HepG2 (cell line): ENCODE measurements at regions not wholly inside any gene's neighbourhood (a gene's known extent, or its start where the extent isn't known, plus 50 kb on each side); places are given as distances from the start of the nearest gene placed in this dataset.

Experiments used
- ATAC-seq: fragments of 200-7000 bp; cut with Tn5 transposase; 3 replicates; pipeline ENCODE4 v1.9.1; 2020; ENCODE audit warnings: mild to moderate bottlenecking, moderate library complexity
- BruUV-seq: library from RNA; stranded (reverse); fragments of 400-500 nt; replicated peaks from 2 replicates; lab custom pipeline; 2021; lab: Mats Ljungman, UMichigan
- CTCF ChIA-PET: fragments of 300-600 bp; formaldehyde crosslinking; extraction: SDS; loops from one replicate; lab custom pipeline; 2021; ENCODE audit warnings: low total read pairs, inconsistent platforms, low intra/inter-chr PET ratio; lab: Yijun Ruan, JAX
- POLR2A ChIA-PET: fragments of 350-600 bp; sonication (Branson Sonifier 250); formaldehyde crosslinking; loops from one replicate; lab custom pipeline; 2020; ENCODE audit warnings: antibody characterized with exemption, inconsistent platforms; lab: Yijun Ruan, JAX
- DNase-seq: peaks from one replicate; pipeline ENCODE4 v3.0.0-alpha.2; 2015; ENCODE audit warnings: low spot score
- FAIRE-seq: peaks from 3 replicates; lab custom pipeline; 2011; peaks lifted over from hg19 to GRCh38; lab: Jason Lieb, UNC
- H2AFZ ChIP-seq: one replicate; pipeline ENCODE4 v1.6.1; 2011; ENCODE audit warnings: low read length, inconsistent platforms
- H3K27ac ChIP-seq: fragments of 300-600 bp; 3 replicates; pipeline ENCODE4 v1.8.0; 2011; ENCODE audit warnings: mixed run types, mild to moderate bottlenecking, mixed read lengths, low read length, inconsistent platforms; ENCODE audit not compliant: insufficient read depth; ENCODE audit errors: extremely low read length
- H3K27me3 ChIP-seq, 2 experiments: fragments of 200-600 bp in 1 of 2; 2 replicates in 1 of 2; 3 replicates in 1 of 2; pipeline versions ENCODE4 v1.6.0 to v1.8.0; 2011; ENCODE audit warnings: low read length in 2 of 2, mild to moderate bottlenecking in 2 of 2, moderate library complexity in 2 of 2, inconsistent platforms in 1 of 2; ENCODE audit not compliant: insufficient read depth in 2 of 2, control insufficient read depth in 1 of 2
- H3K36me3 ChIP-seq, 2 experiments: fragments of 200-600 bp in 1 of 2; replicated peaks in 1 of 2; 2 replicates in 1 of 2; 3 replicates in 1 of 2; pipeline versions ENCODE4 v1.5.1 to v1.8.0; 2011; ENCODE audit warnings: low read length in 2 of 2, inconsistent platforms in 1 of 2; ENCODE audit not compliant: insufficient read depth in 2 of 2, control insufficient read depth in 1 of 2
- H3K4me1 ChIP-seq: 2 replicates; pipeline ENCODE4 v1.5.1; 2012; ENCODE audit warnings: low read length, inconsistent platforms; ENCODE audit not compliant: insufficient read depth
- H3K4me2 ChIP-seq: 2 replicates; pipeline ENCODE4 v1.6.0; 2011; ENCODE audit warnings: low read depth, low read length, inconsistent platforms
- H3K4me3 ChIP-seq, 3 experiments: fragments of 200-600 bp in 1 of 3; sonication (generic), shearing (Covaris generic) in 1 of 3; replicated peaks in 1 of 3; 2 replicates each; pipeline ENCODE4 v1.5.1; 2011 to 2016; ENCODE audit warnings: low read length in 3 of 3, inconsistent platforms in 2 of 3, low read depth in 2 of 3, mild to moderate bottlenecking in 2 of 3, control low read depth in 1 of 3, mixed read lengths in 1 of 3; ENCODE audit not compliant: insufficient read depth in 1 of 3
- H3K79me2 ChIP-seq: one replicate; pipeline ENCODE4 v1.6.1; 2011; ENCODE audit warnings: low read length, inconsistent platforms; ENCODE audit not compliant: insufficient read depth
- H3K9ac ChIP-seq: 2 replicates; pipeline ENCODE4 v1.6.0; 2011; ENCODE audit warnings: mild to moderate bottlenecking, low read depth, low read length, inconsistent platforms; ENCODE audit not compliant: insufficient read depth
- H3K9me3 ChIP-seq: 2 replicates; pipeline ENCODE4 v1.5.1; 2012; ENCODE audit warnings: mild to moderate bottlenecking, low read length
- H4K20me1 ChIP-seq: 2 replicates; pipeline ENCODE4 v1.6.0; 2011; ENCODE audit warnings: inconsistent platforms, mild to moderate bottlenecking, low read length, moderate library complexity; ENCODE audit not compliant: insufficient read depth
- ATF3 ChIP-seq: sonication (generic); formaldehyde crosslinking; IDR thresholded peaks from 2 replicates; pipeline ENCODE4 v1.4.0; 2020; ENCODE audit warnings: missing genetic modification reagents
- CTCF ChIP-seq: sonication (generic); formaldehyde crosslinking; IDR thresholded peaks from 2 replicates; pipeline ENCODE4 v1.5.0; 2020; ENCODE audit warnings: mild to moderate bottlenecking, missing genetic modification reagents, moderate library complexity
- HNRNPLL ChIP-seq: fragments of 200-400 bp; formaldehyde crosslinking; IDR thresholded peaks from 2 replicates; pipeline ENCODE4 v1.6.1; 2017; ENCODE audit warnings: mild to moderate bottlenecking, low read depth, low read length; ENCODE audit not compliant: poor library complexity, severe bottlenecking
- IKZF5 ChIP-seq: IDR thresholded peaks from 2 replicates; pipeline ENCODE4 v1.6.1; 2018; ENCODE audit warnings: missing genetic modification reagents, mild to moderate bottlenecking, missing compliant biosample characterization
- MED1 ChIP-seq: sonication (generic); formaldehyde crosslinking; IDR thresholded peaks from 2 replicates; pipeline ENCODE4 v1.4.0; 2020; ENCODE audit warnings: missing genetic modification reagents
- NFATC3 ChIP-seq: sonication (generic); formaldehyde crosslinking; IDR thresholded peaks from 2 replicates; pipeline ENCODE4 v1.5.1; 2020; ENCODE audit warnings: mild to moderate bottlenecking, missing genetic modification reagents
- TAF15 ChIP-seq: fragments of 200-400 bp; formaldehyde crosslinking; IDR thresholded peaks from one replicate; pipeline ENCODE4 v1.6.1; 2018; ENCODE audit warnings: mild to moderate bottlenecking, low read depth, low read length; ENCODE audit not compliant: poor library complexity, severe bottlenecking
- TFDP1 ChIP-seq: IDR thresholded peaks from 2 replicates; pipeline ENCODE4 v1.6.1; 2016; ENCODE audit warnings: missing compliant biosample characterization, missing genetic modification reagents, borderline replicate concordance
- UBTF ChIP-seq: sonication (generic); formaldehyde crosslinking; IDR thresholded peaks from 2 replicates; pipeline ENCODE4 v1.4.0; 2020; ENCODE audit warnings: mild to moderate bottlenecking, missing genetic modification reagents
- ZBTB34 ChIP-seq: sonication (generic); formaldehyde crosslinking; IDR thresholded peaks from 2 replicates; pipeline ENCODE4 v1.8.0; 2022; ENCODE audit warnings: mild to moderate bottlenecking, missing genetic modification reagents
- ZMYM3 ChIP-seq: sonication (generic); formaldehyde crosslinking; IDR thresholded peaks from 2 replicates; pipeline ENCODE4 v1.5.1; 2020; ENCODE audit warnings: mild to moderate bottlenecking, missing genetic modification reagents
- ZNF510 ChIP-seq: sonication (generic); formaldehyde crosslinking; IDR thresholded peaks from 2 replicates; pipeline ENCODE4 v1.4.0; 2020; ENCODE audit warnings: low read depth, mild to moderate bottlenecking, missing genetic modification reagents
- ZNF569 ChIP-seq: sonication (generic); formaldehyde crosslinking; IDR thresholded peaks from 2 replicates; pipeline ENCODE4 v1.5.0; 2020; ENCODE audit warnings: mild to moderate bottlenecking, missing genetic modification reagents, moderate library complexity, borderline replicate concordance
- ZSCAN12 ChIP-seq: sonication (generic); formaldehyde crosslinking; IDR thresholded peaks from 2 replicates; pipeline ENCODE4 v1.9.0; 2021; ENCODE audit warnings: mild to moderate bottlenecking, missing genetic modification reagents
- WGBS: methylation state at CpG from one replicate; pipeline ENCODE4 v1.1.6; 2017; ENCODE audit warnings: low lambda C conversion rate; 5-methylcytosine and 5-hydroxymethylcytosine counted together
- in situ Hi-C: cut with HindIII; loops from 2 replicates; pipeline ENCODE4 v1.10.0; 2017; ENCODE audit warnings: low pct_unique_long_range_greater_than_20kb; ENCODE audit not compliant: extremely low pct_ligation_motif_present
- intact Hi-C: fragments of 100-400 bp; cut with micrococcal nuclease; formaldehyde crosslinking; loops from one replicate; pipeline ENCODE4 v1.10.0; 2022; ENCODE audit not compliant: unreplicated experiment

GRCh38 chr20:60361761-60362395, 403.7 kb downstream of the CDH26 start:
- Histone ChIP-seq H3K27me3 (peaks cover 0 to 2% of the 10 kb centered on the region in 2 experiments; a peak in 1 of 5 replicates), H3K4me1 (no peaks in the 10 kb centered on the region), H2AFZ (no peak overlapping the region), H4K20me1 (no peaks in the 10 kb centered on the region), H3K27ac (no peak overlapping the region), H3K36me3 (no peaks in the 10 kb centered on the region), H3K9me3 (peaks cover 33% of the 10 kb centered on the region), H3K4me2 (no peak overlapping the region), H3K9ac (no peak overlapping the region), H3K79me2 (no peaks in the 10 kb centered on the region), H3K4me3 (no peak overlapping the region)
- POLR2A ChIA-PET = no interaction called here
- BruUV-seq = no TSS peak
- FAIRE-seq (no peak), DNase-seq (no peak), ATAC-seq (no peak)
- 27% methylated on average over 10 of the region's 10 CpGs for WGBS
- intact Hi-C loops = no loop called here
- in situ Hi-C loops = no loop called here
- TF ChIP-seq UBTF (CRISPR knock-in tag) (no peak), HNRNPLL (no peak), NFATC3 (CRISPR knock-in tag) (no peak), CTCF (no peak), IKZF5 (CRISPR knock-in tag) (no peak), ZMYM3 (CRISPR knock-in tag) (no peak), ZBTB34 (CRISPR knock-in tag) (no peak), TAF15 (no peak), ZNF510 (CRISPR knock-in tag) (no peak), ATF3 (CRISPR knock-in tag) (no peak), MED1 (CRISPR knock-in tag) (no peak), TFDP1 (CRISPR knock-in tag) (no peak), ZNF569 (no peak), ZSCAN12 (no peak)
- CTCF ChIA-PET = no interaction called here
